ENCODE measurements at regions not wholly inside any gene's neighbourhood (a gene's known extent, or its start where the extent isn't known, plus 50 kb on each side); places are given as distances from the start of the nearest gene placed in this dataset.

GRCh38 chr12:116429826-116430360, 129.3 kb upstream of the MAP1LC3B2 start:
- TF ChIP-seq FOS (IDR thresholded peaks at IDR 0.05; ENCODE audit: borderline replicate concordance, insufficient read depth, low read length) (no peak), POLR2A (IDR thresholded peaks at IDR 0.05; ENCODE audit: low read depth, low read length) (no peak), POLR2AphosphoS5 (IDR thresholded peaks at IDR 0.05; ENCODE audit: insufficient read depth, low read depth, low read length) (no peak), JUN (IDR thresholded peaks at IDR 0.05; ENCODE audit: borderline replicate concordance, insufficient read depth, insufficient read length, low read depth) (no peak), MAX (IDR thresholded peaks at IDR 0.05; ENCODE audit: insufficient read depth, insufficient read length) (no peak), EZH2 (IDR thresholded peaks at IDR 0.05; ENCODE audit: borderline replicate concordance, low read depth, low read length, severe bottlenecking) (no peak), MYC (IDR thresholded peaks at IDR 0.05; ENCODE audit: low read depth, low read length) (no peak), GATA2 (IDR thresholded peaks at IDR 0.05; ENCODE audit: insufficient read depth, insufficient read length, low read depth, low read length) (no peak)
- TF ChIP-seq, protein P1, sequence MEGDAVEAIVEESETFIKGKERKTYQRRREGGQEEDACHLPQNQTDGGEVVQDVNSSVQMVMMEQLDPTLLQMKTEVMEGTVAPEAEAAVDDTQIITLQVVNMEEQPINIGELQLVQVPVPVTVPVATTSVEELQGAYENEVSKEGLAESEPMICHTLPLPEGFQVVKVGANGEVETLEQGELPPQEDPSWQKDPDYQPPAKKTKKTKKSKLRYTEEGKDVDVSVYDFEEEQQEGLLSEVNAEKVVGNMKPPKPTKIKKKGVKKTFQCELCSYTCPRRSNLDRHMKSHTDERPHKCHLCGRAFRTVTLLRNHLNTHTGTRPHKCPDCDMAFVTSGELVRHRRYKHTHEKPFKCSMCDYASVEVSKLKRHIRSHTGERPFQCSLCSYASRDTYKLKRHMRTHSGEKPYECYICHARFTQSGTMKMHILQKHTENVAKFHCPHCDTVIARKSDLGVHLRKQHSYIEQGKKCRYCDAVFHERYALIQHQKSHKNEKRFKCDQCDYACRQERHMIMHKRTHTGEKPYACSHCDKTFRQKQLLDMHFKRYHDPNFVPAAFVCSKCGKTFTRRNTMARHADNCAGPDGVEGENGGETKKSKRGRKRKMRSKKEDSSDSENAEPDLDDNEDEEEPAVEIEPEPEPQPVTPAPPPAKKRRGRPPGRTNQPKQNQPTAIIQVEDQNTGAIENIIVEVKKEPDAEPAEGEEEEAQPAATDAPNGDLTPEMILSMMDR (IDR thresholded peaks at IDR 0.05; ENCODE audit: extremely low read depth in 1 of 2, insufficient read depth in 1 of 2, low read depth in 1 of 2, low read length in 2 of 2): no peak
- no peaks in the 10 kb centered on the region for H3K27me3 ChIP-seq (ENCODE audit: control insufficient read depth in 2 of 2, insufficient read depth in 2 of 2, low read length in 2 of 2)
- no peak for FAIRE-seq
- no peak for DNase-seq (ENCODE audit: low read depth, low spot score)
- H3K79me2 ChIP-seq (ENCODE audit: control insufficient read depth, insufficient read depth, low read length): no peaks in the 10 kb centered on the region
- no peak overlapping the region for H3K9ac ChIP-seq (replicated peaks; ENCODE audit: extremely low read depth, insufficient read depth, low read length)
- no peaks in the 10 kb centered on the region for H4K20me1 ChIP-seq (replicated peaks; ENCODE audit: control insufficient read depth, extremely low read depth, insufficient read depth, low read length)
- H3K4me2 ChIP-seq (ENCODE audit: insufficient read depth, low read length): no peak overlapping the region
- BruUV-seq (replicated peaks): no TSS peak
- intact Hi-C loops (cut with micrococcal nuclease) (loop anchor here (5.0 kb wide), 1 partner anchor 77 kb away; no protein-coding TSS in a partner anchor), dilution Hi-C loops (cut with MboI; ENCODE audit: extremely low pct_ligation_motif_present, low sequenced_read_pairs) (no loop called here)
- CTCF ChIA-PET: no interaction called here
- H3K9me1 ChIP-seq (replicated peaks; ENCODE audit: control insufficient read depth, extremely low read depth, insufficient read depth, low read length): no peaks in the 10 kb centered on the region
- H3K4me1 ChIP-seq (ENCODE audit: control insufficient read depth, extremely low read depth, insufficient read depth, low read length): peaks cover 3% of the 10 kb centered on the region
- no peak overlapping the region for H2AFZ ChIP-seq (ENCODE audit: low read depth, low read length)
- H3K9me3 ChIP-seq (replicated peaks; ENCODE audit: control insufficient read depth, insufficient read depth, low read length): no peaks in the 10 kb centered on the region
- no peak overlapping the region for H3K4me3 ChIP-seq (replicated peaks in 1 of 3; ENCODE audit: insufficient read depth in 1 of 3, low read depth in 1 of 3, low read length in 3 of 3)
- H3K36me3 ChIP-seq (ENCODE audit: control insufficient read depth in 2 of 2, extremely low read depth in 1 of 2, insufficient read depth in 2 of 2, low read length in 2 of 2): no peaks in the 10 kb centered on the region
- H3K27ac ChIP-seq (ENCODE audit: insufficient read depth, low read depth, low read length): no peak overlapping the region
- POLR2A ChIA-PET: no interaction called here
